Tibial nerve (tissue), 4 donors: ENCODE measurements at regions not wholly inside any gene's neighbourhood (a gene's known extent, or its start where the extent isn't known, plus 50 kb on each side); places are given as distances from the start of the nearest gene placed in this dataset.

Experiments
- DNase-seq, 2 donors: peaks; one replicate each; pipeline ENCODE4 v3.0.0-alpha.2; 2019; ENCODE audit warnings: low spot score in 2 of 2
- H3K27ac ChIP-seq, 4 donors: fragments of 200-600 bp; sonication (generic) in 3 of 4; one replicate each; pipeline ENCODE4 v1.5.1; 2017 to 2019; ENCODE audit warnings: mild to moderate bottlenecking in 1 of 4
- H3K27me3 ChIP-seq, 2 donors: fragments of 200-600 bp; sonication (generic) in 1 of 2; one replicate each; pipeline versions ENCODE4 v1.5.1 to v1.6.0; 2017 to 2019
- H3K36me3 ChIP-seq, 3 donors: fragments of 200-600 bp; sonication (generic); one replicate each; pipeline ENCODE4 v1.5.1; 2018 to 2019
- H3K4me1 ChIP-seq, 4 donors: fragments of 200-600 bp; sonication (generic) in 3 of 4; one replicate each; pipeline ENCODE4 v1.5.1; 2017 to 2019
- H3K4me3 ChIP-seq, 4 donors: fragments of 200-600 bp; sonication (generic) in 3 of 4; one replicate each; pipeline ENCODE4 v1.5.1; 2017 to 2019; ENCODE audit warnings: mild to moderate bottlenecking in 1 of 4, moderate library complexity in 1 of 4
- H3K9me3 ChIP-seq, 4 donors: fragments of 200-600 bp; sonication (generic) in 3 of 4; one replicate each; pipeline ENCODE4 v1.5.1; 2017 to 2019
- EP300 ChIP-seq, 2 donors: sonication (generic); formaldehyde crosslinking; IDR thresholded peaks; one replicate each; pipeline ENCODE4 v1.6.1; 2017; ENCODE audit warnings: antibody characterized with exemption in 2 of 2, mild to moderate bottlenecking in 1 of 2
- POLR2A ChIP-seq, 2 donors: fragments of 450-650 bp; IDR thresholded peaks; one replicate each; pipeline ENCODE4 v1.6.1; 2017; ENCODE audit warnings: antibody characterized with exemption in 2 of 2, mild to moderate bottlenecking in 2 of 2, moderate library complexity in 2 of 2
- WGBS, 2 donors: methylation state at CpG; one replicate each; pipeline ENCODE4 v1.1.5; 2018; 5-methylcytosine and 5-hydroxymethylcytosine counted together
- TF ChIP-seq, protein P1 (sequence below), 5 experiments: fragments of 200-600 bp in 3 of 5; fragments of 450-650 bp in 2 of 5; sonication (generic) in 3 of 5; IDR thresholded peaks; one replicate each; pipeline ENCODE4 v1.5.1; 2016 to 2019; ENCODE audit warnings: antibody characterized with exemption in 5 of 5, mild to moderate bottlenecking in 3 of 5, moderate library complexity in 2 of 5

DNA sequence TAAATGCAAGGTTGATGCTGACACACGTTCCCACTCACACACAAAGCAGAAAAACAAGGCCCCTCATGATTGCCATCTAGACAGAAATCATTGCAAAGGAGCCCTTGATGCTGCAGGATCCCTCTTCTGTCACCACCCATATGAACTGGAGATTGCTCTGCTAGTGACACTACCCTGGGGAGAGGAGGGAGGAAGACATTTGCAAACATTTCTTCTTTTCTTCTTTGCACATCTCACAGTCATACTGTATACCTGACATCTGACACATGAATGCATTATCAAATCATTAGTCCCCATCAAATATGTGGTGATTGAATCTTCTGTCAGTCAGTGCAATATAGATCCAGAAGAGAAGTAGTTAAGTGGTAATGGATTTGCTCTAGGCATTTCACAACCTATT, 208.5 kb upstream of the E2F7 start:
- Histone ChIP-seq H3K4me1 (no peaks in the 10 kb centered on the region), H3K36me3 (no peaks in the 10 kb centered on the region), H3K9me3 (no peaks in the 10 kb centered on the region), H3K27ac (no peak overlapping the region), H3K4me3 (no peak overlapping the region), H3K27me3 (no peaks in the 10 kb centered on the region)
- 72 to 76% methylated on average over 1 of the region's 1 CpG for WGBS, 2 donors
- no peak for DNase-seq
- TF ChIP-seq, protein P1, sequence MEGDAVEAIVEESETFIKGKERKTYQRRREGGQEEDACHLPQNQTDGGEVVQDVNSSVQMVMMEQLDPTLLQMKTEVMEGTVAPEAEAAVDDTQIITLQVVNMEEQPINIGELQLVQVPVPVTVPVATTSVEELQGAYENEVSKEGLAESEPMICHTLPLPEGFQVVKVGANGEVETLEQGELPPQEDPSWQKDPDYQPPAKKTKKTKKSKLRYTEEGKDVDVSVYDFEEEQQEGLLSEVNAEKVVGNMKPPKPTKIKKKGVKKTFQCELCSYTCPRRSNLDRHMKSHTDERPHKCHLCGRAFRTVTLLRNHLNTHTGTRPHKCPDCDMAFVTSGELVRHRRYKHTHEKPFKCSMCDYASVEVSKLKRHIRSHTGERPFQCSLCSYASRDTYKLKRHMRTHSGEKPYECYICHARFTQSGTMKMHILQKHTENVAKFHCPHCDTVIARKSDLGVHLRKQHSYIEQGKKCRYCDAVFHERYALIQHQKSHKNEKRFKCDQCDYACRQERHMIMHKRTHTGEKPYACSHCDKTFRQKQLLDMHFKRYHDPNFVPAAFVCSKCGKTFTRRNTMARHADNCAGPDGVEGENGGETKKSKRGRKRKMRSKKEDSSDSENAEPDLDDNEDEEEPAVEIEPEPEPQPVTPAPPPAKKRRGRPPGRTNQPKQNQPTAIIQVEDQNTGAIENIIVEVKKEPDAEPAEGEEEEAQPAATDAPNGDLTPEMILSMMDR (IDR thresholded peaks at IDR 0.05), result no peak
- TF ChIP-seq EP300 (IDR thresholded peaks at IDR 0.05) (no peak), POLR2A (IDR thresholded peaks at IDR 0.05) (no peak)

DNA sequence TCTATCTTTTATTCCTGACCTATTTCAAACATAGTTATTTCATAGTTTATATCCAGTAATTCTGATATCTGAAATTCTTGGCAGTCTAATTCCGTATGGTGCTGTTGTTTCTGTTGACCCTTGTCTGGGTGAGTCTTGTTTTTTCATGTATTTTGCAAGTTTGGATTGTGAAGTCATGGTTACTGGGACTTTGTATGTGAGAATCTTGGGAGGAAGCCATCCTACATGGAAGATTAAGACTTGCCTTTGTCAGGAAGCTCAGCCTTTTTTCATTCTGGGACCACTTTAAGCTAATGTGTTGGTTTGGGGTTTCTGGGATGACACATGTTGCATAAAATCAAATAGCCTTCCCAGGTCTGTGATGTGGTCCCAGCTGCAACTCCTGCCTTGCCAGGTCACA, 191.6 kb upstream of the E2F7 start:
- no peak overlapping the region for H3K27ac ChIP-seq
- TF ChIP-seq EP300 (IDR thresholded peaks at IDR 0.05), result no peak
- TF ChIP-seq, protein P1 (IDR thresholded peaks at IDR 0.05), result no peak
- TF ChIP-seq POLR2A (IDR thresholded peaks at IDR 0.05), result no peak
- H3K9me3 ChIP-seq, result no peaks in the 10 kb centered on the region
- H3K4me1 ChIP-seq, result no peaks in the 10 kb centered on the region
- no peaks in the 10 kb centered on the region for H3K27me3 ChIP-seq
- WGBS, 2 donors, result 15 to 21% methylated on average over 1 of the region's 1 CpG
- H3K4me3 ChIP-seq, result no peak overlapping the region
- no peaks in the 10 kb centered on the region for H3K36me3 ChIP-seq
- no peak for DNase-seq

DNA sequence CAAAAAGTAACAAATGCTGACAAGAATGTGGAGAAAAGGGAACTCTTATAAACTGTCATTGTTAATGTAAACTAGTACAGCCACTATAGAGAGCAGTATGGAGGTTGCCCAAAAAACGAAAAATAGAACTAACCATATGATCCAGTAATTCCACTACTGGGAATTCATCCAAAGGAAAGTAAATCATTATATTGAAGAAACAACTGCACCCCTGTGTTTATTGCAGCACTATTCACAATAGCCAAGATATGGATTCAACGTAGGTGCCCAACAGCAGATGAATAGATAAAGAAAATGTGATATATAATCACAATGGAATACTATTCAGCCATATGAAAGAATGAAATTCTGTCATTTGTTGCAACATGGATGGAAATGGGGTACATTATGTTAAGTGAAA, 188.0 kb upstream of the E2F7 start:
- Histone ChIP-seq H3K27ac (no peak overlapping the region), H3K4me1 (no peaks in the 10 kb centered on the region), H3K9me3 (no peaks in the 10 kb centered on the region), H3K4me3 (no peak overlapping the region), H3K36me3 (no peaks in the 10 kb centered on the region), H3K27me3 (no peaks in the 10 kb centered on the region)
- WGBS, 2 donors, result 77 to 84% methylated on average over 2 of the region's 2 CpGs
- TF ChIP-seq POLR2A (IDR thresholded peaks at IDR 0.05) (no peak), EP300 (IDR thresholded peaks at IDR 0.05) (no peak)
- TF ChIP-seq, protein P1 (IDR thresholded peaks at IDR 0.05), result no peak
- no peak for DNase-seq

DNA sequence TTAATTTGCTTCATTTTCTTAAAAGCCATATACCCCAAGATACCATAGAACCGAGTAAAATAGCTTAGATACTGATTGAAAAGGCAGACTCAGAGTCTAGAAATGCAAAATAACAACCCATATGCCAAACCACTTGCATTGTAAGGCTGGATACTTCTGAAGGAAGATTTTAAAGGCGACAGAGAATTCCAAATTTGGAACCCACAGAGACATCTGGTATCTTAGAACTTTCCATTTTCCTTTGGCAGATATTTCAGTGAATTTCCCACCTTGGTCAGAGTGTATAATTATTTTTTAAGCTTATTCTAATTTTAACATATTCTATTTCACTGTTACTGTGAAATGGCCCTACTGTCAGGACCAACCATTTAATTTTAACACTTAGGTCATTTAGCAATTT, 186.4 kb upstream of the E2F7 start:
- TF ChIP-seq, protein P1 (IDR thresholded peaks at IDR 0.05), result no peak
- no peak for TF ChIP-seq EP300 (IDR thresholded peaks at IDR 0.05)
- no peak for TF ChIP-seq POLR2A (IDR thresholded peaks at IDR 0.05)
- no peaks in the 10 kb centered on the region for H3K27me3 ChIP-seq
- no peaks in the 10 kb centered on the region for H3K9me3 ChIP-seq

DNA sequence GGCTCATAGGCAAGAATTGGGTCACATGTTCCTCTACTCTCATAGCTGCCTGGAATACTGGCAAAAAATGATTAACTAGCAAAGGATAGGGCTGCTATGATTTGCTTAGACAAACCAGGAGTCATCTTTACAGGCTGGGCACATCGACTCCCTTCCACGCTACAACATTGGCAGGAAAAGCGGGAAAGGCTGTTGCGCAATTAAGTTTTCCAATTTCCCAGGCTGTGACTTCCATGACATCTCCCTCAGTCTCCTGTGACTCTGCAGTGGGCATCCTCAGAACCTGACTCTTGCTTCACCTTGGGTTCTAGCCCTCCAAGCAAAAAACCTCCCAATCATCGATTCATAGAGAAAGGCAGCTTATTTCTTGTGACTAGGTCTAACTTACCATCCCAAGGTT, 184.5 kb upstream of the E2F7 start:
- Histone ChIP-seq H3K4me3 (no peak overlapping the region), H3K36me3 (no peaks in the 10 kb centered on the region), H3K27ac (no peak overlapping the region), H3K27me3 (no peaks in the 10 kb centered on the region), H3K4me1 (no peaks in the 10 kb centered on the region), H3K9me3 (no peaks in the 10 kb centered on the region)
- 95 to 98% methylated on average over 5 of the region's 5 CpGs for WGBS, 2 donors
- TF ChIP-seq POLR2A (IDR thresholded peaks at IDR 0.05) (no peak), EP300 (IDR thresholded peaks at IDR 0.05) (no peak)
- TF ChIP-seq, protein P1 (IDR thresholded peaks at IDR 0.05), result no peak
- DNase-seq, result no peak

More for the DNA sequence above, 186.4 kb upstream of the E2F7 start:
- no peak overlapping the region for H3K27ac ChIP-seq
- no peaks in the 10 kb centered on the region for H3K4me1 ChIP-seq
- H3K36me3 ChIP-seq, result no peaks in the 10 kb centered on the region
- WGBS, 2 donors, result 86% methylated on average over 2 of the region's 2 CpGs
- H3K4me3 ChIP-seq, result no peak overlapping the region
- DNase-seq, result no peak
